K562 (cell line): ENCODE measurements at regions not wholly inside any gene's neighbourhood (a gene's known extent, or its start where the extent isn't known, plus 50 kb on each side); places are given as distances from the start of the nearest gene placed in this dataset.

Experiments
- ARHGAP35 ChIP-seq: fragments of 450-650 bp; IDR thresholded peaks from 2 replicates; pipeline ENCODE4 v1.6.1; 2018; ENCODE audit not compliant: partially characterized antibody
- CTCF ChIP-seq, 3 experiments: IDR thresholded peaks in 2 of 3; conservative IDR thresholded peaks in 1 of 3; 2 replicates each; pipeline ENCODE4 v1.5.1; 2011 to 2012; ENCODE audit warnings: low read length in 3 of 3, mild to moderate bottlenecking in 3 of 3, control low read depth in 2 of 3, improper control_type of control experiment in 1 of 3, inconsistent platforms in 1 of 3, low read depth in 1 of 3, mixed read lengths in 1 of 3, moderate library complexity in 1 of 3; ENCODE audit not compliant: insufficient read depth in 2 of 3
- FOXM1 ChIP-seq, 2 experiments: fragments of 450-650 bp in 1 of 2; sonication (generic) in 1 of 2; formaldehyde crosslinking in 1 of 2; IDR thresholded peaks; 2 replicates each; pipeline versions ENCODE4 v1.6.1 to v1.9.0; 2017 to 2022; ENCODE audit warnings: low read depth in 2 of 2, mild to moderate bottlenecking in 2 of 2, missing genetic modification reagents in 1 of 2, moderate library complexity in 1 of 2
- NCOA1 ChIP-seq: fragments of 450-650 bp; IDR thresholded peaks from 2 replicates; pipeline ENCODE4 v1.6.1; 2016; ENCODE audit warnings: low read depth
- NFIC ChIP-seq: fragments of 450-650 bp; IDR thresholded peaks from 2 replicates; pipeline ENCODE4 v1.6.1; 2017; ENCODE audit warnings: mild to moderate bottlenecking, inconsistent platforms
- NFYB ChIP-seq: IDR thresholded peaks from 2 replicates; pipeline ENCODE4 v1.6.1; 2011; ENCODE audit warnings: mild to moderate bottlenecking, moderate library complexity; ENCODE audit not compliant: insufficient read length; ENCODE audit errors: extremely low read depth
- PCBP1 ChIP-seq: fragments of 200-400 bp; formaldehyde crosslinking; IDR thresholded peaks from 2 replicates; pipeline ENCODE4 v1.6.1; 2018; ENCODE audit warnings: mild to moderate bottlenecking, low read depth, low read length; ENCODE audit not compliant: poor library complexity, severe bottlenecking
- RBM17 ChIP-seq: fragments of 200-400 bp; formaldehyde crosslinking; IDR thresholded peaks from 2 replicates; pipeline ENCODE4 v1.6.1; 2017; ENCODE audit warnings: low read depth, mild to moderate bottlenecking, low read length, borderline replicate concordance
- SP1 ChIP-seq: sonication (generic); formaldehyde crosslinking; IDR thresholded peaks from 2 replicates; pipeline ENCODE4 v1.8.1; 2022; ENCODE audit warnings: mild to moderate bottlenecking, missing genetic modification reagents
- ZNF274 ChIP-seq: IDR thresholded peaks from 2 replicates; pipeline ENCODE4 v1.6.1; 2011; ENCODE audit warnings: low read depth, mild to moderate bottlenecking, low read length, moderate library complexity, borderline replicate concordance
- ZNF785 ChIP-seq: fragments of 250-450 bp; sonication (Bioruptor Pico); IDR thresholded peaks from 2 replicates; pipeline ENCODE4 v1.4.0; 2020; ENCODE audit warnings: mild to moderate bottlenecking

DNA sequence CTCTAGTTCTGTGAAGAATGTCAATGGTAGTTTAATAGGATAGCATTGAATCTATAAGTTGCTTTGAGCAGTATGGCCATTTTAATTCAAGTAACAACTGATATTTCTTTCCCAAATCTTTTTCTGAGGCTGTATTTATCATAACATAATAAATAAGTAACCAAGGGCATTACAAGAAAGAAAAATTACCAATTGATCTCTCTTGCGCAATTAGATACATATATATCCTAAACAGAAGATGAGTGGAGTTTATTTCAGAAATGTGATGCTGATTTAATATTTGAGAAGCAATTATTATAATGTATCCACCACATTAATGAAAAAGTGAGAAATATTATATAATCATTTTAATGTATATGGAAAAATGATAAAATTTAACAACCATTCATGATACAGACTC lies 802.5 kb upstream of the AGA start:
- TF ChIP-seq ARHGAP35: no peak
- TF ChIP-seq NFYB: no peak
- TF ChIP-seq RBM17: no peak
- TF ChIP-seq ZNF274: no peak
- no peak for TF ChIP-seq NFIC
- TF ChIP-seq NCOA1: no peak
- no peak for TF ChIP-seq FOXM1 (IDR thresholded peaks at IDR 0.05; ENCODE audit: low read depth)
- no peak for TF ChIP-seq FOXM1 (CRISPR knock-in tag; IDR thresholded peaks at IDR 0.05; ENCODE audit: low read depth)
- no peak for TF ChIP-seq ZNF785
- no peak for TF ChIP-seq CTCF (IDR thresholded peaks at IDR 0.05 in 2 of 3, conservative IDR thresholded peaks at IDR 0.05 in 1 of 3; ENCODE audit: insufficient read depth in 2 of 3, low read depth in 1 of 3, low read length in 3 of 3)
- no peak for TF ChIP-seq SP1
- no peak for TF ChIP-seq PCBP1
